Neutrophil (primary cell): ENCODE measurements at regions not wholly inside any gene's neighbourhood (a gene's known extent, or its start where the extent isn't known, plus 50 kb on each side); places are given as distances from the start of the nearest gene placed in this dataset.

Experiments used
- H3K27ac ChIP-seq: fragments of 200-600 bp; sonication (generic); 2 replicates; pipeline ENCODE4 v1.5.1; 2016; ENCODE audit warnings: mild to moderate bottlenecking, moderate library complexity
- H3K27me3 ChIP-seq: fragments of 200-600 bp; sonication (generic); 2 replicates; pipeline ENCODE4 v1.6.0; 2016; ENCODE audit warnings: mild to moderate bottlenecking
- H3K36me3 ChIP-seq: fragments of 200-600 bp; sonication (generic); 2 replicates; pipeline ENCODE4 v1.5.1; 2017
- H3K4me1 ChIP-seq, 2 experiments: fragments of 200-600 bp in 1 of 2; sonication (generic) in 1 of 2; 1 replicate in 1 of 2; 2 replicates in 1 of 2; pipeline versions ENCODE4 v1.5.1 to v1.6.1; 2013 to 2016; ENCODE audit warnings: low read depth in 1 of 2, low read length in 1 of 2, mild to moderate bottlenecking in 1 of 2, moderate library complexity in 1 of 2; ENCODE audit not compliant: control insufficient read depth in 1 of 2, insufficient read depth in 1 of 2
- H3K4me3 ChIP-seq, 2 experiments: fragments of 200-600 bp in 1 of 2; sonication (generic) in 1 of 2; 1 replicate in 1 of 2; 2 replicates in 1 of 2; pipeline ENCODE4 v1.5.1; 2013 to 2016; ENCODE audit warnings: low read depth in 1 of 2, low read length in 1 of 2, mild to moderate bottlenecking in 1 of 2, moderate library complexity in 1 of 2
- H3K9me3 ChIP-seq: fragments of 200-600 bp; sonication (generic); 2 replicates; pipeline ENCODE4 v1.5.1; 2016
- TF ChIP-seq, protein P1 (sequence below): fragments of 200-600 bp; sonication (generic); IDR thresholded peaks from 2 replicates; pipeline ENCODE4 v1.5.1; 2016; ENCODE audit warnings: antibody characterized with exemption

GRCh38 chr13:77415253-77416071 lies 88.6 kb upstream of the MYCBP2 start:
- no peaks in the 10 kb centered on the region for H3K4me1 ChIP-seq
- TF ChIP-seq, protein P1, sequence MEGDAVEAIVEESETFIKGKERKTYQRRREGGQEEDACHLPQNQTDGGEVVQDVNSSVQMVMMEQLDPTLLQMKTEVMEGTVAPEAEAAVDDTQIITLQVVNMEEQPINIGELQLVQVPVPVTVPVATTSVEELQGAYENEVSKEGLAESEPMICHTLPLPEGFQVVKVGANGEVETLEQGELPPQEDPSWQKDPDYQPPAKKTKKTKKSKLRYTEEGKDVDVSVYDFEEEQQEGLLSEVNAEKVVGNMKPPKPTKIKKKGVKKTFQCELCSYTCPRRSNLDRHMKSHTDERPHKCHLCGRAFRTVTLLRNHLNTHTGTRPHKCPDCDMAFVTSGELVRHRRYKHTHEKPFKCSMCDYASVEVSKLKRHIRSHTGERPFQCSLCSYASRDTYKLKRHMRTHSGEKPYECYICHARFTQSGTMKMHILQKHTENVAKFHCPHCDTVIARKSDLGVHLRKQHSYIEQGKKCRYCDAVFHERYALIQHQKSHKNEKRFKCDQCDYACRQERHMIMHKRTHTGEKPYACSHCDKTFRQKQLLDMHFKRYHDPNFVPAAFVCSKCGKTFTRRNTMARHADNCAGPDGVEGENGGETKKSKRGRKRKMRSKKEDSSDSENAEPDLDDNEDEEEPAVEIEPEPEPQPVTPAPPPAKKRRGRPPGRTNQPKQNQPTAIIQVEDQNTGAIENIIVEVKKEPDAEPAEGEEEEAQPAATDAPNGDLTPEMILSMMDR = no peak
- H3K4me3 ChIP-seq = no peak overlapping the region
- H3K36me3 ChIP-seq = no peaks in the 10 kb centered on the region
- H3K27me3 ChIP-seq = no peaks in the 10 kb centered on the region
- H3K9me3 ChIP-seq = no peaks in the 10 kb centered on the region
- H3K27ac ChIP-seq = no peak overlapping the region

DNA sequence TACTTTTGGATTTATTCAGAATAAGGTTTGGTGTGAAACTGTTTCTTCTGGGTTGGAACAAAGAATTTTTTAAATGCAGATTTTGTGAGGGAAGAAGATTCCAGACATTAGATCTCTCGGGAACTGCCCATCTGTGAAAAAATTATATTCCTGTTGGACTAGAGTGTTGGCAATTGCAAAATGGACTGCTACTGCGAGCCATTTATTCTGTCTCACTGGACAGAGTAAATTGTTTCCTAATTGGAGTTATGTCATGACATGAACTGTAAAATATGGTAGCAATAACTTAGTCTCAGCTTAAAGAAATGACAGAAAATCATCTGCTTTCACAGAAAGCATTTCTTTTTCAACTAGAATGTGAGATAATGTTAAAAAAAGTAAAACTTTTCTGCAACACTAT lies 86.0 kb upstream of the MYCBP2 start:
- Histone ChIP-seq H3K27me3 (no peaks in the 10 kb centered on the region), H3K4me3 (no peak overlapping the region), H3K9me3 (no peaks in the 10 kb centered on the region), H3K27ac (no peak overlapping the region), H3K4me1 (no peaks in the 10 kb centered on the region), H3K36me3 (no peaks in the 10 kb centered on the region)
- TF ChIP-seq, protein P1 = no peak

- Histone ChIP-seq H3K27ac (no peak overlapping the region), H3K4me1 (no peaks in the 10 kb centered on the region), H3K36me3 (no peaks in the 10 kb centered on the region), H3K4me3 (no peak overlapping the region), H3K27me3 (no peaks in the 10 kb centered on the region), H3K9me3 (no peaks in the 10 kb centered on the region)
- TF ChIP-seq, protein P1 = no peak
Observed at GRCh38 chr13:77412116-77412635, 85.3 kb upstream of the MYCBP2 start.

GRCh38 chr13:77409412-77409811 lies 82.5 kb upstream of the MYCBP2 start:
- no peaks in the 10 kb centered on the region for H3K9me3 ChIP-seq
- no peak overlapping the region for H3K4me3 ChIP-seq
- no peaks in the 10 kb centered on the region for H3K4me1 ChIP-seq
- H3K27me3 ChIP-seq = no peaks in the 10 kb centered on the region
- H3K36me3 ChIP-seq = no peaks in the 10 kb centered on the region
- TF ChIP-seq, protein P1 = no peak
- H3K27ac ChIP-seq = no peak overlapping the region

GRCh38 chr13:77406644-77407440 lies 79.9 kb upstream of the MYCBP2 start:
- Histone ChIP-seq H3K36me3 (no peaks in the 10 kb centered on the region), H3K4me3 (no peak overlapping the region), H3K27me3 (no peaks in the 10 kb centered on the region), H3K4me1 (no peaks in the 10 kb centered on the region), H3K27ac (no peak overlapping the region), H3K9me3 (no peaks in the 10 kb centered on the region)
- TF ChIP-seq, protein P1 = no peak
